ENCODE measurements at regions not wholly inside any gene's neighbourhood (a gene's known extent, or its start where the extent isn't known, plus 50 kb on each side); places are given as distances from the start of the nearest gene placed in this dataset.

GRCh38 chr12:75850721-75851462 is 180.7 kb downstream of the PHLDA1 start:
- no peak for TF ChIP-seq JUND (IDR thresholded peaks at IDR 0.05; ENCODE audit: low read depth)
- DNase-seq (ENCODE audit: low read depth in 1 of 2, low spot score in 1 of 2) = peak in 1 of 2 experiments; percentile 20
- in situ Hi-C loops (cut with HindIII; ENCODE audit: low pct_unique_long_range_greater_than_20kb, low sequenced_read_pairs) = no loop called here

GRCh38 chr12:75848961-75849360 is 182.6 kb downstream of the PHLDA1 start:
- no peak for TF ChIP-seq JUND (IDR thresholded peaks at IDR 0.05; ENCODE audit: low read depth)
- in situ Hi-C loops (cut with HindIII; ENCODE audit: low pct_unique_long_range_greater_than_20kb, low sequenced_read_pairs) = no loop called here
- DNase-seq (ENCODE audit: low read depth in 1 of 2, low spot score in 1 of 2) = no peak

GRCh38 chr12:75848431-75848925 is 183.1 kb downstream of the PHLDA1 start:
- DNase-seq (ENCODE audit: low read depth in 1 of 2, low spot score in 1 of 2) = no peak
- in situ Hi-C loops (cut with HindIII; ENCODE audit: low pct_unique_long_range_greater_than_20kb, low sequenced_read_pairs) = no loop called here
- TF ChIP-seq JUND (IDR thresholded peaks at IDR 0.05; ENCODE audit: low read depth) = no peak

- in situ Hi-C loops (cut with HindIII; ENCODE audit: low pct_unique_long_range_greater_than_20kb, low sequenced_read_pairs) = no loop called here
- DNase-seq (ENCODE audit: low read depth in 1 of 2, low spot score in 1 of 2) = no peak
- no peak for TF ChIP-seq JUND (IDR thresholded peaks at IDR 0.05; ENCODE audit: low read depth)
Observed at GRCh38 chr12:75846102-75846501, 185.5 kb downstream of the PHLDA1 start.

GRCh38 chr12:75844985-75845384 is 186.6 kb downstream of the PHLDA1 start:
- TF ChIP-seq JUND (IDR thresholded peaks at IDR 0.05; ENCODE audit: low read depth) = no peak
- in situ Hi-C loops (cut with HindIII; ENCODE audit: low pct_unique_long_range_greater_than_20kb, low sequenced_read_pairs) = no loop called here
- no peak for DNase-seq (ENCODE audit: low read depth in 1 of 2, low spot score in 1 of 2)

- no peak for TF ChIP-seq JUND (IDR thresholded peaks at IDR 0.05; ENCODE audit: low read depth)
- in situ Hi-C loops (cut with HindIII; ENCODE audit: low pct_unique_long_range_greater_than_20kb, low sequenced_read_pairs) = no loop called here
- no peak for DNase-seq (ENCODE audit: low read depth in 1 of 2, low spot score in 1 of 2)
Observed at GRCh38 chr12:75844049-75844770, 187.4 kb downstream of the PHLDA1 start.

GRCh38 chr12:75842090-75842489 is 189.5 kb downstream of the PHLDA1 start:
- in situ Hi-C loops (cut with HindIII; ENCODE audit: low pct_unique_long_range_greater_than_20kb, low sequenced_read_pairs) = no loop called here
- no peak for TF ChIP-seq JUND (IDR thresholded peaks at IDR 0.05; ENCODE audit: low read depth)
- DNase-seq (ENCODE audit: low read depth in 1 of 2, low spot score in 1 of 2) = no peak

GRCh38 chr12:75840994-75841355 is 190.6 kb downstream of the PHLDA1 start:
- in situ Hi-C loops (cut with HindIII; ENCODE audit: low pct_unique_long_range_greater_than_20kb, low sequenced_read_pairs) = no loop called here
- DNase-seq (ENCODE audit: low read depth in 1 of 2, low spot score in 1 of 2) = no peak
- no peak for TF ChIP-seq JUND (IDR thresholded peaks at IDR 0.05; ENCODE audit: low read depth)

- TF ChIP-seq JUND (IDR thresholded peaks at IDR 0.05; ENCODE audit: low read depth) = no peak
- DNase-seq (ENCODE audit: low read depth in 1 of 2, low spot score in 1 of 2) = no peak
- in situ Hi-C loops (cut with HindIII; ENCODE audit: low pct_unique_long_range_greater_than_20kb, low sequenced_read_pairs) = no loop called here
Observed at GRCh38 chr12:75838309-75838708, 193.3 kb downstream of the PHLDA1 start.

- no peak for DNase-seq (ENCODE audit: low read depth in 1 of 2, low spot score in 1 of 2)
- no peak for TF ChIP-seq JUND (IDR thresholded peaks at IDR 0.05; ENCODE audit: low read depth)
- in situ Hi-C loops (cut with HindIII; ENCODE audit: low pct_unique_long_range_greater_than_20kb, low sequenced_read_pairs) = no loop called here
Observed at GRCh38 chr12:75837700-75838099, 193.9 kb downstream of the PHLDA1 start.

- in situ Hi-C loops (cut with HindIII; ENCODE audit: low pct_unique_long_range_greater_than_20kb, low sequenced_read_pairs) = no loop called here
- no peak for TF ChIP-seq JUND (IDR thresholded peaks at IDR 0.05; ENCODE audit: low read depth)
- no peak for DNase-seq (ENCODE audit: low read depth in 1 of 2, low spot score in 1 of 2)
Observed at GRCh38 chr12:75836533-75836932, 195.0 kb downstream of the PHLDA1 start.

GRCh38 chr12:75834591-75834990 is 197.0 kb downstream of the PHLDA1 start:
- no peak for TF ChIP-seq JUND (IDR thresholded peaks at IDR 0.05; ENCODE audit: low read depth)
- in situ Hi-C loops (cut with HindIII; ENCODE audit: low pct_unique_long_range_greater_than_20kb, low sequenced_read_pairs) = no loop called here
- DNase-seq (ENCODE audit: low read depth in 1 of 2, low spot score in 1 of 2) = no peak

- in situ Hi-C loops (cut with HindIII; ENCODE audit: low pct_unique_long_range_greater_than_20kb, low sequenced_read_pairs) = no loop called here
- DNase-seq (ENCODE audit: low read depth in 1 of 2, low spot score in 1 of 2) = no peak
- no peak for TF ChIP-seq JUND (IDR thresholded peaks at IDR 0.05; ENCODE audit: low read depth)
Observed at GRCh38 chr12:75833268-75833667, 198.3 kb downstream of the PHLDA1 start.
